ENCODE measurements at regions not wholly inside any gene's neighbourhood (a gene's known extent, or its start where the extent isn't known, plus 50 kb on each side); places are given as distances from the start of the nearest gene placed in this dataset.

DNA sequence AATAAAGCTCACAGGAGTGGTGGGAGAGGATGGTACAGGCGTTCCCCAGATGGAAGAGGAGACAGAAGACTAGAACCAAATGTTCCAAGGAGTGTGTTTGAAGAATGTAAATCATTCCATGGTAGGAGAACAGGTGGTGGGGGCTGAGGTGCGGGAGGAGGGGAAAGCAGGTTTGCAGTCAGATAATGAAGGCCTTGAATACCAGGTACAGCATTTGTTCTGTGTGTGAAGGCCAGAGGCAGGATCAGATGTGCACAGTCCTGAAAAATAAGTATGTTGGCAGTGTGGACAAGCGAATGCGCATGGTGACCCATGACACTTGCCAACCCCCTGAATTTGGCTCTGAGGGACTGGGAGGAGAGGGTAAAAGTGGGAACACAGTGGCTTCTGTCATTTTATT is 59.9 kb upstream of the ALDH1B1 start (continued):
- TF ChIP-seq, protein P1, sequence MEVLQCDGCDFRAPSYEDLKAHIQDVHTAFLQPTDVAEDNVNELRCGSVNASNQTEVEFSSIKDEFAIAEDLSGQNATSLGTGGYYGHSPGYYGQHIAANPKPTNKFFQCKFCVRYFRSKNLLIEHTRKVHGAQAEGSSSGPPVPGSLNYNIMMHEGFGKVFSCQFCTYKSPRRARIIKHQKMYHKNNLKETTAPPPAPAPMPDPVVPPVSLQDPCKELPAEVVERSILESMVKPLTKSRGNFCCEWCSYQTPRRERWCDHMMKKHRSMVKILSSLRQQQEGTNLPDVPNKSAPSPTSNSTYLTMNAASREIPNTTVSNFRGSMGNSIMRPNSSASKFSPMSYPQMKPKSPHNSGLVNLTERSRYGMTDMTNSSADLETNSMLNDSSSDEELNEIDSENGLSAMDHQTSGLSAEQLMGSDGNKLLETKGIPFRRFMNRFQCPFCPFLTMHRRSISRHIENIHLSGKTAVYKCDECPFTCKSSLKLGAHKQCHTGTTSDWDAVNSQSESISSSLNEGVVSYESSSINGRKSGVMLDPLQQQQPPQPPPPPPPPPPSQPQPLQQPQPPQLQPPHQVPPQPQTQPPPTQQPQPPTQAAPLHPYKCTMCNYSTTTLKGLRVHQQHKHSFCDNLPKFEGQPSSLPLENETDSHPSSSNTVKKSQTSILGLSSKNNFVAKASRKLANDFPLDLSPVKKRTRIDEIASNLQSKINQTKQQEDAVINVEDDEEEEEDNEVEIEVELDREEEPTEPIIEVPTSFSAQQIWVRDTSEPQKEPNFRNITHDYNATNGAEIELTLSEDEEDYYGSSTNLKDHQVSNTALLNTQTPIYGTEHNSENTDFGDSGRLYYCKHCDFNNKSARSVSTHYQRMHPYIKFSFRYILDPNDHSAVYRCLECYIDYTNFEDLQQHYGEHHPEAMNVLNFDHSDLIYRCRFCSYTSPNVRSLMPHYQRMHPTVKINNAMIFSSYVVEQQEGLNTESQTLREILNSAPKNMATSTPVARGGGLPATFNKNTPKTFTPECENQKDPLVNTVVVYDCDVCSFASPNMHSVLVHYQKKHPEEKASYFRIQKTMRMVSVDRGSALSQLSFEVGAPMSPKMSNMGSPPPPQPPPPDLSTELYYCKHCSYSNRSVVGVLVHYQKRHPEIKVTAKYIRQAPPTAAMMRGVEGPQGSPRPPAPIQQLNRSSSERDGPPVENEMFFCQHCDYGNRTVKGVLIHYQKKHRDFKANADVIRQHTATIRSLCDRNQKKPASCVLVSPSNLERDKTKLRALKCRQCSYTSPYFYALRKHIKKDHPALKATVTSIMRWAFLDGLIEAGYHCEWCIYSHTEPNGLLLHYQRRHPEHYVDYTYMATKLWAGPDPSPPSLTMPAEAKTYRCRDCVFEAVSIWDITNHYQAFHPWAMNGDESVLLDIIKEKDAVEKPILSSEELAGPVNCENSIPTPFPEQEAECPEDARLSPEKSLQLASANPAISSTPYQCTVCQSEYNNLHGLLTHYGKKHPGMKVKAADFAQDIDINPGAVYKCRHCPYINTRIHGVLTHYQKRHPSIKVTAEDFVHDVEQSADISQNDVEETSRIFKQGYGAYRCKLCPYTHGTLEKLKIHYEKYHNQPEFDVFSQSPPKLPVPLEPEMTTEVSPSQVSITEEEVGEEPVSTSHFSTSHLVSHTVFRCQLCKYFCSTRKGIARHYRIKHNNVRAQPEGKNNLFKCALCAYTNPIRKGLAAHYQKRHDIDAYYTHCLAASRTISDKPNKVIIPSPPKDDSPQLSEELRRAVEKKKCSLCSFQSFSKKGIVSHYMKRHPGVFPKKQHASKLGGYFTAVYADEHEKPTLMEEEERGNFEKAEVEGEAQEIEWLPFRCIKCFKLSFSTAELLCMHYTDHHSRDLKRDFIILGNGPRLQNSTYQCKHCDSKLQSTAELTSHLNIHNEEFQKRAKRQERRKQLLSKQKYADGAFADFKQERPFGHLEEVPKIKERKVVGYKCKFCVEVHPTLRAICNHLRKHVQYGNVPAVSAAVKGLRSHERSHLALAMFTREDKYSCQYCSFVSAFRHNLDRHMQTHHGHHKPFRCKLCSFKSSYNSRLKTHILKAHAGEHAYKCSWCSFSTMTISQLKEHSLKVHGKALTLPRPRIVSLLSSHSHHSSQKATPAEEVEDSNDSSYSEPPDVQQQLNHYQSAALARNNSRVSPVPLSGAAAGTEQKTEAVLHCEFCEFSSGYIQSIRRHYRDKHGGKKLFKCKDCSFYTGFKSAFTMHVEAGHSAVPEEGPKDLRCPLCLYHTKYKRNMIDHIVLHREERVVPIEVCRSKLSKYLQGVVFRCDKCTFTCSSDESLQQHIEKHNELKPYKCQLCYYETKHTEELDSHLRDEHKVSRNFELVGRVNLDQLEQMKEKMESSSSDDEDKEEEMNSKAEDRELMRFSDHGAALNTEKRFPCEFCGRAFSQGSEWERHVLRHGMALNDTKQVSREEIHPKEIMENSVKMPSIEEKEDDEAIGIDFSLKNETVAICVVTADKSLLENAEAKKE (CRISPR knock-in tag; IDR thresholded peaks at IDR 0.05), result no peak

- peaks cover 3% of the 10 kb centered on the region; the same call in 1 of the 3 replicates for H3K9me3 Mint-ChIP-seq
- Histone ChIP-seq H3K36me3 (ENCODE audit: insufficient read depth) (peaks cover 2% of the 10 kb centered on the region; the same call in 1 of the 2 replicates), H2AFZ (no peak overlapping the region), H3K4me3 (no peak overlapping the region), H3F3A (replicated peaks; ENCODE audit: low read depth) (no peaks in the 10 kb centered on the region), H3K27me3 (ENCODE audit: insufficient read depth) (no peaks in the 10 kb centered on the region), H3K4me1 (ENCODE audit: insufficient read depth) (no peaks in the 10 kb centered on the region; the same call in 1 of the 2 replicates), H4K20me1 (replicated peaks; ENCODE audit: insufficient read depth) (0 out of 2 replicates have a peak, but pooled peaks cover 2% of the 10 kb centered on the region), H3K27ac (ENCODE audit: low read depth) (no peak overlapping the region), H3K79me2 (replicated peaks; ENCODE audit: insufficient read depth) (no peaks in the 10 kb centered on the region), H3K4me2 (no peak overlapping the region), H3K9me2 (ENCODE audit: insufficient read depth) (peaks cover 3% of the 10 kb centered on the region)
- peaks cover 2% of the 10 kb centered on the region; the same call in 1 of the 3 replicates for H3K36me3 Mint-ChIP-seq (ENCODE audit: low read depth)
- no peak overlapping the region for H3K4me3 Mint-ChIP-seq
- H3K27ac Mint-ChIP-seq, result no peak overlapping the region
- H3K4me1 Mint-ChIP-seq, result peaks cover 15% of the 10 kb centered on the region
- H3K27me3 Mint-ChIP-seq (ENCODE audit: insufficient read depth, low read depth, poor library complexity), result peaks cover 1% of the 10 kb centered on the region
- DNase-seq (ENCODE audit: low spot score), result no peak
- ATAC-seq, result no peak
- no peak for TF ChIP-seq JUNB (IDR thresholded peaks at IDR 0.05; ENCODE audit: unreplicated experiment)
- TF ChIP-seq, protein P2, sequence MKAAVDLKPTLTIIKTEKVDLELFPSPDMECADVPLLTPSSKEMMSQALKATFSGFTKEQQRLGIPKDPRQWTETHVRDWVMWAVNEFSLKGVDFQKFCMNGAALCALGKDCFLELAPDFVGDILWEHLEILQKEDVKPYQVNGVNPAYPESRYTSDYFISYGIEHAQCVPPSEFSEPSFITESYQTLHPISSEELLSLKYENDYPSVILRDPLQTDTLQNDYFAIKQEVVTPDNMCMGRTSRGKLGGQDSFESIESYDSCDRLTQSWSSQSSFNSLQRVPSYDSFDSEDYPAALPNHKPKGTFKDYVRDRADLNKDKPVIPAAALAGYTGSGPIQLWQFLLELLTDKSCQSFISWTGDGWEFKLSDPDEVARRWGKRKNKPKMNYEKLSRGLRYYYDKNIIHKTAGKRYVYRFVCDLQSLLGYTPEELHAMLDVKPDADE (IDR thresholded peaks at IDR 0.05), result no peak
- no peak for TF ChIP-seq NANOG (IDR thresholded peaks at IDR 0.05; ENCODE audit: borderline replicate concordance)
- TF ChIP-seq ZNF331 (CRISPR knock-in tag; IDR thresholded peaks at IDR 0.05; ENCODE audit: low read depth), result no peak
- no peak for TF ChIP-seq CTCF (conservative IDR thresholded peaks at IDR 0.05; ENCODE audit: low read depth in 2 of 2)
- no peak for TF ChIP-seq EZH2phosphoT487 (IDR thresholded peaks at IDR 0.05; ENCODE audit: unreplicated experiment)
- no peak for TF ChIP-seq POLR2AphosphoS5 (IDR thresholded peaks at IDR 0.05; ENCODE audit: low read depth)
- TF ChIP-seq ZNF114 (CRISPR knock-in tag; IDR thresholded peaks at IDR 0.05), result no peak
- no peak for TF ChIP-seq STAT1 (IDR thresholded peaks at IDR 0.05; ENCODE audit: unreplicated experiment)
These were observed 61.4 kb upstream of the ALDH1B1 start for GRCh38 chr9:38331141-38331540.

Measured in GM23338 (cell line).